22Rv1 (cell line): ENCODE measurements at regions not wholly inside any gene's neighbourhood (a gene's known extent, or its start where the extent isn't known, plus 50 kb on each side); places are given as distances from the start of the nearest gene placed in this dataset.

Experiments
- CTCF ChIP-seq: fragments of 450-650 bp; IDR thresholded peaks from 2 replicates; pipeline ENCODE4 v1.5.1; 2017; ENCODE audit warnings: mild to moderate bottlenecking
- ZFX ChIP-seq: fragments of 450-650 bp; IDR thresholded peaks from 2 replicates; pipeline ENCODE4 v1.6.1; 2017; ENCODE audit warnings: antibody characterized with exemption, borderline replicate concordance

- TF ChIP-seq CTCF (no peak), ZFX (no peak)
These were observed 69.1 kb upstream of the ID2 start for GRCh38 chr2:8612734-8613179.
